ENCODE measurements at regions not wholly inside any gene's neighbourhood (a gene's known extent, or its start where the extent isn't known, plus 50 kb on each side); places are given as distances from the start of the nearest gene placed in this dataset.
A peak's percentile ranks its signal among the peaks of the same experiment; 100 is the strongest.

GRCh38 chr20:55685425-55685824 is 319.9 kb downstream of the CBLN4 start:
- no peaks in the 10 kb centered on the region for H3K36me3 ChIP-seq (replicated peaks; ENCODE audit: insufficient read depth, low read depth)
- H3K79me2 ChIP-seq: no peaks in the 10 kb centered on the region
- TF ChIP-seq EZH2 (IDR thresholded peaks at IDR 0.05; ENCODE audit: borderline replicate concordance): no peak
- no peak for TF ChIP-seq CTCF (IDR thresholded peaks at IDR 0.05; ENCODE audit: poor library complexity)
- TF ChIP-seq EZH2phosphoT487 (IDR thresholded peaks at IDR 0.05; ENCODE audit: low read depth, severe bottlenecking, unreplicated experiment): no peak
- H3K9me3 ChIP-seq (ENCODE audit: low read depth): no peaks in the 10 kb centered on the region
- no peak overlapping the region for H3K4me2 ChIP-seq
- no peak overlapping the region for H3K4me3 ChIP-seq
- no peak overlapping the region for H3K27ac ChIP-seq
- no peaks in the 10 kb centered on the region for H3K4me1 ChIP-seq (ENCODE audit: insufficient read depth)
- no peak for DNase-seq (ENCODE audit: low spot score)
- WGBS (ENCODE audit: low lambda C conversion rate, missing lambda C conversion rate): 88% methylated on average over 4 of the region's 4 CpGs
- no peaks in the 10 kb centered on the region for H4K20me1 ChIP-seq (ENCODE audit: insufficient read depth, poor library complexity, severe bottlenecking)
- no peak overlapping the region for H2AFZ ChIP-seq
- no peaks in the 10 kb centered on the region for H3K27me3 ChIP-seq
- H3K9me2 ChIP-seq (replicated peaks; ENCODE audit: insufficient read depth): no peaks in the 10 kb centered on the region

GRCh38 chr20:55684578-55684977 is 320.7 kb downstream of the CBLN4 start:
- Histone ChIP-seq H3K36me3 (replicated peaks; ENCODE audit: insufficient read depth, low read depth) (no peaks in the 10 kb centered on the region), H3K9me3 (ENCODE audit: low read depth) (no peaks in the 10 kb centered on the region), H3K27ac (no peak overlapping the region), H3K4me3 (no peak overlapping the region), H3K4me2 (no peak overlapping the region), H4K20me1 (ENCODE audit: insufficient read depth, poor library complexity, severe bottlenecking) (no peaks in the 10 kb centered on the region), H3K4me1 (ENCODE audit: insufficient read depth) (no peaks in the 10 kb centered on the region), H2AFZ (no peak overlapping the region), H3K27me3 (no peaks in the 10 kb centered on the region), H3K9me2 (replicated peaks; ENCODE audit: insufficient read depth) (no peaks in the 10 kb centered on the region), H3K79me2 (no peaks in the 10 kb centered on the region)
- no peak for DNase-seq (ENCODE audit: low spot score)
- TF ChIP-seq EZH2 (IDR thresholded peaks at IDR 0.05; ENCODE audit: borderline replicate concordance) (no peak), EZH2phosphoT487 (IDR thresholded peaks at IDR 0.05; ENCODE audit: low read depth, severe bottlenecking, unreplicated experiment) (no peak), CTCF (IDR thresholded peaks at IDR 0.05; ENCODE audit: poor library complexity) (no peak)
- WGBS (ENCODE audit: low lambda C conversion rate, missing lambda C conversion rate): 79% methylated on average over 4 of the region's 4 CpGs

GRCh38 chr20:55678970-55679667 is 326.2 kb downstream of the CBLN4 start:
- 67% methylated on average over 5 of the region's 5 CpGs for WGBS (ENCODE audit: low lambda C conversion rate, missing lambda C conversion rate)
- peaks cover 6% of the 10 kb centered on the region for H3K4me1 ChIP-seq (ENCODE audit: insufficient read depth)
- peak overlapping the region; percentile 37 for H3K27ac ChIP-seq
- H3K79me2 ChIP-seq: no peaks in the 10 kb centered on the region
- no peaks in the 10 kb centered on the region for H3K36me3 ChIP-seq (replicated peaks; ENCODE audit: insufficient read depth, low read depth)
- H3K9me3 ChIP-seq (ENCODE audit: low read depth): no peaks in the 10 kb centered on the region
- H3K9me2 ChIP-seq (replicated peaks; ENCODE audit: insufficient read depth): no peaks in the 10 kb centered on the region
- H4K20me1 ChIP-seq (ENCODE audit: insufficient read depth, poor library complexity, severe bottlenecking): no peaks in the 10 kb centered on the region
- no peaks in the 10 kb centered on the region for H3K27me3 ChIP-seq
- H2AFZ ChIP-seq: no peak overlapping the region
- no peak for DNase-seq (ENCODE audit: low spot score)
- H3K4me3 ChIP-seq: no peak overlapping the region
- H3K4me2 ChIP-seq: peak overlapping the region; percentile 47
- TF ChIP-seq EZH2 (IDR thresholded peaks at IDR 0.05; ENCODE audit: borderline replicate concordance) (no peak), EZH2phosphoT487 (IDR thresholded peaks at IDR 0.05; ENCODE audit: low read depth, severe bottlenecking, unreplicated experiment) (no peak), CTCF (IDR thresholded peaks at IDR 0.05; ENCODE audit: poor library complexity) (no peak)
